ENCODE measurements at regions not wholly inside any gene's neighbourhood (a gene's known extent, or its start where the extent isn't known, plus 50 kb on each side); places are given as distances from the start of the nearest gene placed in this dataset.

- TF ChIP-seq CBX8 (IDR thresholded peaks at IDR 0.05; ENCODE audit: borderline replicate concordance, low read depth, low read length) (no peak), CREB1 (IDR thresholded peaks at IDR 0.05) (no peak), GABPA (IDR thresholded peaks at IDR 0.05; ENCODE audit: borderline replicate concordance, insufficient read depth, low read length) (no peak), POLR2A (IDR thresholded peaks at IDR 0.05; ENCODE audit: control extremely low read depth in 1 of 2, low read depth in 2 of 2, low read length in 2 of 2) (no peak), KDM5A (IDR thresholded peaks at IDR 0.05; ENCODE audit: low read length) (no peak), EGR1 (IDR thresholded peaks at IDR 0.05; ENCODE audit: borderline replicate concordance, low read depth, low read length) (no peak), TBP (IDR thresholded peaks at IDR 0.05; ENCODE audit: low read depth, low read length) (no peak)
- TF ChIP-seq, protein P1, sequence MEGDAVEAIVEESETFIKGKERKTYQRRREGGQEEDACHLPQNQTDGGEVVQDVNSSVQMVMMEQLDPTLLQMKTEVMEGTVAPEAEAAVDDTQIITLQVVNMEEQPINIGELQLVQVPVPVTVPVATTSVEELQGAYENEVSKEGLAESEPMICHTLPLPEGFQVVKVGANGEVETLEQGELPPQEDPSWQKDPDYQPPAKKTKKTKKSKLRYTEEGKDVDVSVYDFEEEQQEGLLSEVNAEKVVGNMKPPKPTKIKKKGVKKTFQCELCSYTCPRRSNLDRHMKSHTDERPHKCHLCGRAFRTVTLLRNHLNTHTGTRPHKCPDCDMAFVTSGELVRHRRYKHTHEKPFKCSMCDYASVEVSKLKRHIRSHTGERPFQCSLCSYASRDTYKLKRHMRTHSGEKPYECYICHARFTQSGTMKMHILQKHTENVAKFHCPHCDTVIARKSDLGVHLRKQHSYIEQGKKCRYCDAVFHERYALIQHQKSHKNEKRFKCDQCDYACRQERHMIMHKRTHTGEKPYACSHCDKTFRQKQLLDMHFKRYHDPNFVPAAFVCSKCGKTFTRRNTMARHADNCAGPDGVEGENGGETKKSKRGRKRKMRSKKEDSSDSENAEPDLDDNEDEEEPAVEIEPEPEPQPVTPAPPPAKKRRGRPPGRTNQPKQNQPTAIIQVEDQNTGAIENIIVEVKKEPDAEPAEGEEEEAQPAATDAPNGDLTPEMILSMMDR (IDR thresholded peaks at IDR 0.05; ENCODE audit: control extremely low read depth in 1 of 3, insufficient read depth in 1 of 3, low read depth in 1 of 3, low read length in 3 of 3), result no peak
Measured at GRCh38 chr13:75931116-75931515, 295.0 kb downstream of the LMO7 start (continued).

Data from H1 (cell line).